PC-9 (cell line): ENCODE measurements at regions not wholly inside any gene's neighbourhood (a gene's known extent, or its start where the extent isn't known, plus 50 kb on each side); places are given as distances from the start of the nearest gene placed in this dataset.

Experiments
- BruUV-seq: library from RNA; stranded (reverse); fragments of 400-500 nt; replicated peaks from 2 replicates; lab custom pipeline; 2021; lab: Mats Ljungman, UMichigan
- CTCF ChIA-PET: fragments of 300-600 bp; sonication (Branson Sonifier 250); formaldehyde crosslinking; loops from one replicate; lab custom pipeline; 2022; ENCODE audit warnings: antibody characterized with exemption; lab: Charles Lee
- POLR2A ChIA-PET: fragments of 300-600 bp; sonication (Branson Sonifier 250); formaldehyde crosslinking; loops from one replicate; lab custom pipeline; 2022; ENCODE audit warnings: antibody characterized with exemption; ENCODE audit not compliant: unreplicated experiment; lab: Charles Lee
- DNase-seq, 2 experiments: peaks; one replicate each; pipeline versions ENCODE4 v3.0.0 to v3.0.0-alpha.2; 2015 to 2022; ENCODE audit warnings: mixed read lengths in 1 of 2
- H2AFZ ChIP-seq: fragments of 200-600 bp; sonication (generic); 2 replicates; pipeline ENCODE4 v1.8.1; 2017; ENCODE audit warnings: antibody characterized with exemption
- H3F3A ChIP-seq: fragments of 200-600 bp; sonication (generic); 2 replicates; pipeline ENCODE4 v1.8.1; 2017; ENCODE audit warnings: antibody characterized with exemption, mild to moderate bottlenecking, low read depth; ENCODE audit not compliant: insufficient read depth
- H3K27ac ChIP-seq: fragments of 200-600 bp; sonication (generic); 2 replicates; pipeline ENCODE4 v1.6.1; 2016; ENCODE audit warnings: mixed run types
- H3K27me3 ChIP-seq: fragments of 200-600 bp; sonication (generic); 2 replicates; pipeline ENCODE4 v1.6.1; 2016; ENCODE audit warnings: low read depth, mixed run types; ENCODE audit not compliant: insufficient read depth
- H3K36me3 ChIP-seq: fragments of 200-600 bp; sonication (generic); 2 replicates; pipeline ENCODE4 v1.6.1; 2016; ENCODE audit warnings: low read depth, mixed run types
- H3K4me1 ChIP-seq: fragments of 200-600 bp; sonication (generic); replicated peaks from 2 replicates; pipeline ENCODE4 v1.6.1; 2016; ENCODE audit warnings: mixed run types; ENCODE audit not compliant: insufficient read depth
- H3K4me2 ChIP-seq: fragments of 200-600 bp; sonication (generic); 2 replicates; pipeline ENCODE4 v1.6.1; 2017; ENCODE audit warnings: mixed run types
- H3K4me3 ChIP-seq: fragments of 200-600 bp; sonication (generic); 2 replicates; pipeline ENCODE4 v1.6.1; 2016; ENCODE audit warnings: mixed run types
- H3K79me2 ChIP-seq: fragments of 200-600 bp; sonication (generic); 2 replicates; pipeline ENCODE4 v1.6.1; 2017; ENCODE audit warnings: low read depth, mixed run types
- H3K9me2 ChIP-seq: fragments of 200-600 bp; sonication (generic); 2 replicates; pipeline ENCODE4 v1.8.1; 2017; ENCODE audit warnings: mild to moderate bottlenecking; ENCODE audit not compliant: insufficient read depth
- H3K9me3 ChIP-seq: fragments of 200-600 bp; sonication (generic); 2 replicates; pipeline ENCODE4 v1.8.1; 2016; ENCODE audit warnings: low read depth; ENCODE audit not compliant: insufficient read depth
- H4K20me1 ChIP-seq: fragments of 200-600 bp; sonication (generic); 2 replicates; pipeline ENCODE4 v1.8.1; 2017; ENCODE audit not compliant: insufficient read depth
- CTCF ChIP-seq: fragments of 200-600 bp; sonication (generic); conservative IDR thresholded peaks from 2 replicates; pipeline ENCODE4 v1.6.1; 2017; ENCODE audit warnings: mixed run types, antibody characterized with exemption, mild to moderate bottlenecking, moderate library complexity
- EZH2 ChIP-seq: fragments of 200-600 bp; sonication (generic); IDR thresholded peaks from 2 replicates; pipeline ENCODE4 v1.8.0; 2017; ENCODE audit warnings: antibody characterized with exemption, low read depth
- intact Hi-C: fragments of 100-400 bp; cut with micrococcal nuclease; formaldehyde crosslinking; loops from one replicate; pipeline ENCODE4 v1.10.0; 2022; ENCODE audit not compliant: unreplicated experiment

- Histone ChIP-seq H3K79me2 (no peaks in the 10 kb centered on the region), H4K20me1 (no peaks in the 10 kb centered on the region), H3K36me3 (no peaks in the 10 kb centered on the region), H3K27ac (no peak overlapping the region), H3K27me3 (no peaks in the 10 kb centered on the region), H2AFZ (no peak overlapping the region), H3K4me1 (no peaks in the 10 kb centered on the region), H3K9me2 (no peaks in the 10 kb centered on the region), H3K4me2 (no peak overlapping the region), H3K9me3 (no peaks in the 10 kb centered on the region), H3F3A (no peaks in the 10 kb centered on the region), H3K4me3 (no peak overlapping the region)
- CTCF ChIA-PET = no interaction called here
- TF ChIP-seq EZH2 (no peak), CTCF (no peak)
- no peak for DNase-seq
- BruUV-seq = no TSS peak
- intact Hi-C loops = no loop called here
- POLR2A ChIA-PET = no interaction called here
Observed at GRCh38 chr11:128392259-128392658, 195.1 kb downstream of the ETS1 start.

GRCh38 chr11:128391811-128392210, 195.5 kb downstream of the ETS1 start:
- POLR2A ChIA-PET = no interaction called here
- no peak overlapping the region for H3K4me2 ChIP-seq
- intact Hi-C loops = no loop called here
- H3K27ac ChIP-seq = no peak overlapping the region
- H3K9me3 ChIP-seq = no peaks in the 10 kb centered on the region
- no peaks in the 10 kb centered on the region for H4K20me1 ChIP-seq
- no peak for DNase-seq
- H3K4me3 ChIP-seq = no peak overlapping the region
- TF ChIP-seq CTCF (no peak), EZH2 (no peak)
- no peaks in the 10 kb centered on the region for H3K27me3 ChIP-seq
- CTCF ChIA-PET = interaction anchor here (0.6 kb wide), 1 partner anchor 53 kb away, joined by 5 read pairs; no protein-coding TSS in a partner anchor
- no peaks in the 10 kb centered on the region for H3K79me2 ChIP-seq
- no peaks in the 10 kb centered on the region for H3K4me1 ChIP-seq
- H2AFZ ChIP-seq = no peak overlapping the region
- no peaks in the 10 kb centered on the region for H3K9me2 ChIP-seq
- H3F3A ChIP-seq = no peaks in the 10 kb centered on the region
- no peaks in the 10 kb centered on the region for H3K36me3 ChIP-seq
- no TSS peak for BruUV-seq

GRCh38 chr11:128390246-128390645, 197.1 kb downstream of the ETS1 start:
- no TSS peak for BruUV-seq
- intact Hi-C loops = no loop called here

More at GRCh38 chr11:128390246-128390645, 197.1 kb downstream of the ETS1 start:
- no peaks in the 10 kb centered on the region for H3F3A ChIP-seq
- no peak for TF ChIP-seq CTCF
- no peak for TF ChIP-seq EZH2
- no peaks in the 10 kb centered on the region for H3K9me2 ChIP-seq
- H3K9me3 ChIP-seq = no peaks in the 10 kb centered on the region
- no peak overlapping the region for H2AFZ ChIP-seq
- no peaks in the 10 kb centered on the region for H3K27me3 ChIP-seq
- no peaks in the 10 kb centered on the region for H3K4me1 ChIP-seq
- no peaks in the 10 kb centered on the region for H3K79me2 ChIP-seq
- H3K4me3 ChIP-seq = no peak overlapping the region
- ChIA-PET CTCF (no interaction called here), POLR2A (no interaction called here)
- H4K20me1 ChIP-seq = no peaks in the 10 kb centered on the region
- no peaks in the 10 kb centered on the region for H3K36me3 ChIP-seq
- H3K27ac ChIP-seq = no peak overlapping the region
- no peak overlapping the region for H3K4me2 ChIP-seq
- DNase-seq = no peak
